HepG2 (cell line): ENCODE measurements at regions not wholly inside any gene's neighbourhood (a gene's known extent, or its start where the extent isn't known, plus 50 kb on each side); places are given as distances from the start of the nearest gene placed in this dataset.

Source experiments
- ATAC-seq: fragments of 200-7000 bp; cut with Tn5 transposase; 3 replicates; pipeline ENCODE4 v1.9.1; 2020; ENCODE audit warnings: mild to moderate bottlenecking, moderate library complexity
- BruUV-seq: library from RNA; stranded (reverse); fragments of 400-500 nt; replicated peaks from 2 replicates; lab custom pipeline; 2021; lab: Mats Ljungman, UMichigan
- CTCF ChIA-PET: fragments of 300-600 bp; formaldehyde crosslinking; extraction: SDS; loops from one replicate; lab custom pipeline; 2021; ENCODE audit warnings: low total read pairs, inconsistent platforms, low intra/inter-chr PET ratio; lab: Yijun Ruan, JAX
- POLR2A ChIA-PET: fragments of 350-600 bp; sonication (Branson Sonifier 250); formaldehyde crosslinking; loops from one replicate; lab custom pipeline; 2020; ENCODE audit warnings: antibody characterized with exemption, inconsistent platforms; lab: Yijun Ruan, JAX
- DNase-seq: peaks from one replicate; pipeline ENCODE4 v3.0.0-alpha.2; 2015; ENCODE audit warnings: low spot score
- FAIRE-seq: peaks from 3 replicates; lab custom pipeline; 2011; peaks lifted over from hg19 to GRCh38; lab: Jason Lieb, UNC
- H2AFZ ChIP-seq: one replicate; pipeline ENCODE4 v1.6.1; 2011; ENCODE audit warnings: low read length, inconsistent platforms
- H3K27ac ChIP-seq: fragments of 300-600 bp; 3 replicates; pipeline ENCODE4 v1.8.0; 2011; ENCODE audit warnings: mixed run types, mild to moderate bottlenecking, mixed read lengths, low read length, inconsistent platforms; ENCODE audit not compliant: insufficient read depth; ENCODE audit errors: extremely low read length
- H3K27me3 ChIP-seq, 2 experiments: fragments of 200-600 bp in 1 of 2; 2 replicates in 1 of 2; 3 replicates in 1 of 2; pipeline versions ENCODE4 v1.6.0 to v1.8.0; 2011; ENCODE audit warnings: low read length in 2 of 2, mild to moderate bottlenecking in 2 of 2, moderate library complexity in 2 of 2, inconsistent platforms in 1 of 2; ENCODE audit not compliant: insufficient read depth in 2 of 2, control insufficient read depth in 1 of 2
- H3K36me3 ChIP-seq, 2 experiments: fragments of 200-600 bp in 1 of 2; replicated peaks in 1 of 2; 2 replicates in 1 of 2; 3 replicates in 1 of 2; pipeline versions ENCODE4 v1.5.1 to v1.8.0; 2011; ENCODE audit warnings: low read length in 2 of 2, inconsistent platforms in 1 of 2; ENCODE audit not compliant: insufficient read depth in 2 of 2, control insufficient read depth in 1 of 2
- H3K4me1 ChIP-seq: 2 replicates; pipeline ENCODE4 v1.5.1; 2012; ENCODE audit warnings: low read length, inconsistent platforms; ENCODE audit not compliant: insufficient read depth
- H3K4me2 ChIP-seq: 2 replicates; pipeline ENCODE4 v1.6.0; 2011; ENCODE audit warnings: low read depth, low read length, inconsistent platforms
- H3K4me3 ChIP-seq, 3 experiments: fragments of 200-600 bp in 1 of 3; sonication (generic), shearing (Covaris generic) in 1 of 3; replicated peaks in 1 of 3; 2 replicates each; pipeline ENCODE4 v1.5.1; 2011 to 2016; ENCODE audit warnings: low read length in 3 of 3, inconsistent platforms in 2 of 3, low read depth in 2 of 3, mild to moderate bottlenecking in 2 of 3, control low read depth in 1 of 3, mixed read lengths in 1 of 3; ENCODE audit not compliant: insufficient read depth in 1 of 3
- H3K79me2 ChIP-seq: one replicate; pipeline ENCODE4 v1.6.1; 2011; ENCODE audit warnings: low read length, inconsistent platforms; ENCODE audit not compliant: insufficient read depth
- H3K9ac ChIP-seq: 2 replicates; pipeline ENCODE4 v1.6.0; 2011; ENCODE audit warnings: mild to moderate bottlenecking, low read depth, low read length, inconsistent platforms; ENCODE audit not compliant: insufficient read depth
- H3K9me3 ChIP-seq: 2 replicates; pipeline ENCODE4 v1.5.1; 2012; ENCODE audit warnings: mild to moderate bottlenecking, low read length
- H4K20me1 ChIP-seq: 2 replicates; pipeline ENCODE4 v1.6.0; 2011; ENCODE audit warnings: inconsistent platforms, mild to moderate bottlenecking, low read length, moderate library complexity; ENCODE audit not compliant: insufficient read depth
- CSRNP2 ChIP-seq: sonication (generic); formaldehyde crosslinking; conservative IDR thresholded peaks from 2 replicates; pipeline ENCODE4 v1.8.0; 2022; ENCODE audit warnings: low read depth, missing genetic modification reagents
- ELF3 ChIP-seq: IDR thresholded peaks from 2 replicates; pipeline ENCODE4 v1.6.1; 2016; ENCODE audit warnings: missing genetic modification reagents, missing compliant biosample characterization
- EP300 ChIP-seq, 3 experiments: sonication (generic) in 1 of 3; formaldehyde crosslinking in 1 of 3; IDR thresholded peaks; 2 replicates each; pipeline versions ENCODE4 v1.5.1 to v1.6.1; 2011 to 2020; ENCODE audit warnings: low read depth in 2 of 3, low read length in 2 of 3, borderline replicate concordance in 1 of 3, improper control_type of control experiment in 1 of 3, mild to moderate bottlenecking in 1 of 3, missing genetic modification reagents in 1 of 3, moderate library complexity in 1 of 3
- FLYWCH1 ChIP-seq: sonication (generic); formaldehyde crosslinking; IDR thresholded peaks from 2 replicates; pipeline ENCODE4 v1.8.1; 2023; ENCODE audit warnings: mild to moderate bottlenecking, missing genetic modification reagents
- IRF1 ChIP-seq: sonication (generic); formaldehyde crosslinking; IDR thresholded peaks from 2 replicates; pipeline ENCODE4 v1.4.0; 2020; ENCODE audit warnings: low read depth, mild to moderate bottlenecking, missing genetic modification reagents
- KLF9 ChIP-seq: IDR thresholded peaks from 2 replicates; pipeline ENCODE4 v1.6.1; 2016; ENCODE audit warnings: low read depth
- MXI1 ChIP-seq: IDR thresholded peaks from 3 replicates; pipeline ENCODE4 v1.6.1; 2012; ENCODE audit warnings: low read depth, low read length, inconsistent platforms, borderline replicate concordance
- NPAS2 ChIP-seq: sonication (generic); formaldehyde crosslinking; IDR thresholded peaks from 2 replicates; pipeline ENCODE4 v1.8.0; 2022; ENCODE audit warnings: mild to moderate bottlenecking, missing genetic modification reagents, borderline replicate concordance
- SMAD3 ChIP-seq: sonication (generic); formaldehyde crosslinking; IDR thresholded peaks from 2 replicates; pipeline ENCODE4 v1.4.0; 2020; ENCODE audit warnings: missing genetic modification reagents
- SP140L ChIP-seq: sonication (generic); formaldehyde crosslinking; IDR thresholded peaks from 2 replicates; pipeline ENCODE4 v1.4.0; 2020; ENCODE audit warnings: missing genetic modification reagents, borderline replicate concordance
- THAP7 ChIP-seq: sonication (generic); formaldehyde crosslinking; IDR thresholded peaks from 2 replicates; pipeline ENCODE4 v1.8.1; 2023; ENCODE audit warnings: mild to moderate bottlenecking, missing genetic modification reagents
- ZNF10 ChIP-seq: sonication (generic); formaldehyde crosslinking; IDR thresholded peaks from 2 replicates; pipeline ENCODE4 v1.4.0; 2020; ENCODE audit warnings: mild to moderate bottlenecking, low read depth, missing genetic modification reagents, borderline replicate concordance
- ZNF280B ChIP-seq: sonication (generic); formaldehyde crosslinking; IDR thresholded peaks from 2 replicates; pipeline ENCODE4 v1.5.0; 2020; ENCODE audit warnings: missing genetic modification reagents, mild to moderate bottlenecking, borderline replicate concordance
- ZNF296 ChIP-seq: sonication (generic); formaldehyde crosslinking; conservative IDR thresholded peaks from 2 replicates; pipeline ENCODE4 v1.5.0; 2020; ENCODE audit warnings: mild to moderate bottlenecking, missing genetic modification reagents
- ZNF607 ChIP-seq: sonication (generic); formaldehyde crosslinking; IDR thresholded peaks from 2 replicates; pipeline ENCODE4 v1.5.1; 2020; ENCODE audit warnings: missing genetic modification reagents, mild to moderate bottlenecking, borderline replicate concordance
- ZNF615 ChIP-seq: sonication (generic); formaldehyde crosslinking; IDR thresholded peaks from 2 replicates; pipeline ENCODE4 v1.5.0; 2020; ENCODE audit warnings: mild to moderate bottlenecking, missing genetic modification reagents, borderline replicate concordance
- ZNF879 ChIP-seq: sonication (generic); formaldehyde crosslinking; IDR thresholded peaks from 2 replicates; pipeline ENCODE4 v1.8.1; 2023; ENCODE audit warnings: missing genetic modification reagents
- WGBS: methylation state at CpG from one replicate; pipeline ENCODE4 v1.1.6; 2017; ENCODE audit warnings: low lambda C conversion rate; 5-methylcytosine and 5-hydroxymethylcytosine counted together
- in situ Hi-C: cut with HindIII; loops from 2 replicates; pipeline ENCODE4 v1.10.0; 2017; ENCODE audit warnings: low pct_unique_long_range_greater_than_20kb; ENCODE audit not compliant: extremely low pct_ligation_motif_present
- intact Hi-C: fragments of 100-400 bp; cut with micrococcal nuclease; formaldehyde crosslinking; loops from one replicate; pipeline ENCODE4 v1.10.0; 2022; ENCODE audit not compliant: unreplicated experiment

- no peaks in the 10 kb centered on the region for H3K79me2 ChIP-seq
- TF ChIP-seq ZNF280B: no peak
- TF ChIP-seq MXI1: no peak
- TF ChIP-seq ZNF615 (CRISPR knock-in tag): no peak
- TF ChIP-seq ZNF879 (CRISPR knock-in tag): no peak
- no peak for TF ChIP-seq EP300 (IDR thresholded peaks at IDR 0.05; ENCODE audit: low read depth in 2 of 2, low read length in 2 of 2)
- no peak for TF ChIP-seq EP300 (CRISPR knock-in tag; IDR thresholded peaks at IDR 0.05; ENCODE audit: borderline replicate concordance)
- TF ChIP-seq CSRNP2 (CRISPR knock-in tag): no peak
- TF ChIP-seq NPAS2 (CRISPR knock-in tag): no peak
- TF ChIP-seq THAP7: no peak
- TF ChIP-seq ZNF296 (CRISPR knock-in tag): no peak
- no peak for TF ChIP-seq FLYWCH1
- TF ChIP-seq ZNF607: no peak
- no peak for TF ChIP-seq ELF3 (CRISPR knock-in tag)
- TF ChIP-seq SMAD3 (CRISPR knock-in tag): no peak
- TF ChIP-seq ZNF10 (CRISPR knock-in tag): no peak
- no peak for TF ChIP-seq SP140L (CRISPR knock-in tag)
- TF ChIP-seq KLF9 (CRISPR knock-in tag): no peak
- no peak for TF ChIP-seq IRF1
- BruUV-seq: no TSS peak
- no peaks in the 10 kb centered on the region for H4K20me1 ChIP-seq
- POLR2A ChIA-PET: no interaction called here
- no peaks in the 10 kb centered on the region for H3K4me1 ChIP-seq
- no peak overlapping the region for H3K27ac ChIP-seq
- H3K9ac ChIP-seq: no peak overlapping the region
- no peak for FAIRE-seq
- H3K27me3 ChIP-seq: no peaks in the 10 kb centered on the region; a peak in 1 of 5 replicates
- DNase-seq: no peak
- no peaks in the 10 kb centered on the region for H3K36me3 ChIP-seq
- ATAC-seq: no peak
- in situ Hi-C loops (no loop called here), intact Hi-C loops (no loop called here)
- H3K4me2 ChIP-seq: no peak overlapping the region
- CTCF ChIA-PET: no interaction called here
- H3K4me3 ChIP-seq: no peak overlapping the region
- 4% methylated on average over 2 of the region's 2 CpGs for WGBS
- H2AFZ ChIP-seq: no peak overlapping the region
- no peaks in the 10 kb centered on the region for H3K9me3 ChIP-seq
These were observed 186.6 kb upstream of the PDE1C start for GRCh38 chr7:32256811-32257210.
